Stimulated activated CD8-positive, alpha-beta memory T cell treated with anti-CD3 and anti-CD28 coated beads, Interleukin-15, amount 100 ng/mL, for 1 hour (primary cell): ENCODE measurements at regions not wholly inside any gene's neighbourhood (a gene's known extent, or its start where the extent isn't known, plus 50 kb on each side); places are given as distances from the start of the nearest gene placed in this dataset.

Experiments
- DNase-seq: peaks from one replicate; pipeline ENCODE4 v3.0.0-alpha.2; 2020; ENCODE audit warnings: low read depth

- no peak for DNase-seq
Observed at GRCh38 chr9:79334711-79335110, 237.1 kb upstream of the TLE4 start.

- DNase-seq = no peak
Observed at GRCh38 chr9:79335987-79336386, 235.8 kb upstream of the TLE4 start.

- DNase-seq = no peak
Observed at GRCh38 chr9:79341561-79341960, 230.2 kb upstream of the TLE4 start.

GRCh38 chr9:79346350-79347020 lies 225.3 kb upstream of the TLE4 start:
- DNase-seq = no peak

- DNase-seq = no peak
Observed at GRCh38 chr9:79352322-79352721, 219.4 kb upstream of the TLE4 start.

GRCh38 chr9:79353856-79354520 lies 217.8 kb upstream of the TLE4 start:
- no peak for DNase-seq

DNA sequence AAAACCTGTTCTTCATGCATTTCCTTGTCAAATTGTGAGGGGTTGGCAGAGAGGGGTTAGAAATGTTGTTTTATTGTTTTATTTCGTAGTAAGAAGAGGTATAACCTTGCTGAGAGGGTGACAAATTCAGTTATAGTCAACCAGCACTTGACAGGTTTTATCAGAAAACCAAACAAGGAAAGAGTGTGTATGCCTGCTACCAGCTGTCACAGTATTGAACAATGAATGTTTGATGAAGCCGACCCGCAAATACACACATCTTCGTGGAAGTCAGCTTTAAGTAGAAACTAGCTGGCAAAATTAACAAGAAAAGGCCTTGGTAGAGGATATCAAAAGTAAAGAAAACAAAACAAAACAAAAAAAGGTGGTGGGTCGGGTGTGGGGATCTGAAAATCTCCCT lies 214.6 kb upstream of the TLE4 start:
- no peak for DNase-seq

DNA sequence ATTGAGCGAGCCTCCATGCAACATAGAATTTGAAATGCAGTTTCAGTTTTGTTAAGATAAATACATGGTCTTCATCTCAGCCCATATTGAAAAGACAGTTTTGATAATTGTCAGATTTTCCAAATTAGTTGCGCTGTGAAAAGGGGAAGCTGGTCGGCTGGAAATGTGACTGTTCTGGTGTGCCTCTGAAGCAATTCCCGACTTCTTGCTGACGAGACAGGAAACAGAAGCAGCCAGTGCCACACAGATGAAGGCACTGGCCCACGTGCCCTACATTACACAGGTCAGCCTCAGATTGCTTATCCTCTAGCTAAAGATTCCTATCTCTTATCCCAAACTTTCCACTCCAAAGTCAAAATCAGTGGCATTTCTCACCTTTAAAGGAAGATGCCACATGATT lies 214.1 kb upstream of the TLE4 start:
- DNase-seq = no peak

DNA sequence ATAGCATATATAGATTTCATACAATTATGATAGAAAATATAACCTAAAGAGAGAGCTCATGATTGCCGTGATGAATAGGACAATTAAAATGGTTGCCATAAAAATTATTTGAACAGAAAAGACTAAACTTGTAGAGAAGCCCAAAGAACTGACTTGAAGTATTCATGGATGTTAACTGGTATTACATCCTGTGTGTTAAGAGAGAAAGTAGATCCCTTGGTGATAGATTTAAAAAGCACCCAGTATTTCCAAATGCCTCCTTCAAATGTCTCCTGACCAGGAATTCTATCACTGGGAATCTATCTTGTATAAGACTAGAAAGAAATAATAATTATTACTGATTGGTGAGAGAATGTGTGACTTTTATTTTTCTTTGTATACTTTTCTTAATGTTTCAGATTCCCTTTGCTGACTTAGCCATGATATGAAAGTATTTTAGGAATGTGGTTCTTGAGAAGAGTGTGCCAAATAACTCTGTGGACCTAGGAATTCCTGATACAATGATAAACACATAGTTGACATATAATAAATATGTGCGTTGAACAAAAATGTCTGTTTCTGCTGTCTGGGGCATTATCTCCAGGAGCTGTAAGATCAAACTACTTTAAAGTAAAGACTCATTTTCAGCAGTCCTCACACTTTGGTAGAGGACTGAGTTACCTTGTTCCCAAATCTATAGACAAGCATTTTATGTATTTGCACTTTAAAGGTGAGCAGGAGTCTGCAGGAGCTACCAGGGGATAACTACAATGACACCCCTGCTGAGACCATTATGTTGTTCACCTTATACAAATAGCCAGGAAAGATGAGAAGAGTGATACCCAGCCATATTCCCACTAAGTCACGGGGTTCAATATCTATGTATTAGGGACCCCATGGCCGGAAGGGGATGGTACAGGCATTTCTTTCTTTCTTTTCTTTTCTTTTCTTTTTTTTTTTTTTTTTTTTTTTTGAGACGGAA lies 211.1 kb upstream of the TLE4 start:
- DNase-seq = no peak

DNA sequence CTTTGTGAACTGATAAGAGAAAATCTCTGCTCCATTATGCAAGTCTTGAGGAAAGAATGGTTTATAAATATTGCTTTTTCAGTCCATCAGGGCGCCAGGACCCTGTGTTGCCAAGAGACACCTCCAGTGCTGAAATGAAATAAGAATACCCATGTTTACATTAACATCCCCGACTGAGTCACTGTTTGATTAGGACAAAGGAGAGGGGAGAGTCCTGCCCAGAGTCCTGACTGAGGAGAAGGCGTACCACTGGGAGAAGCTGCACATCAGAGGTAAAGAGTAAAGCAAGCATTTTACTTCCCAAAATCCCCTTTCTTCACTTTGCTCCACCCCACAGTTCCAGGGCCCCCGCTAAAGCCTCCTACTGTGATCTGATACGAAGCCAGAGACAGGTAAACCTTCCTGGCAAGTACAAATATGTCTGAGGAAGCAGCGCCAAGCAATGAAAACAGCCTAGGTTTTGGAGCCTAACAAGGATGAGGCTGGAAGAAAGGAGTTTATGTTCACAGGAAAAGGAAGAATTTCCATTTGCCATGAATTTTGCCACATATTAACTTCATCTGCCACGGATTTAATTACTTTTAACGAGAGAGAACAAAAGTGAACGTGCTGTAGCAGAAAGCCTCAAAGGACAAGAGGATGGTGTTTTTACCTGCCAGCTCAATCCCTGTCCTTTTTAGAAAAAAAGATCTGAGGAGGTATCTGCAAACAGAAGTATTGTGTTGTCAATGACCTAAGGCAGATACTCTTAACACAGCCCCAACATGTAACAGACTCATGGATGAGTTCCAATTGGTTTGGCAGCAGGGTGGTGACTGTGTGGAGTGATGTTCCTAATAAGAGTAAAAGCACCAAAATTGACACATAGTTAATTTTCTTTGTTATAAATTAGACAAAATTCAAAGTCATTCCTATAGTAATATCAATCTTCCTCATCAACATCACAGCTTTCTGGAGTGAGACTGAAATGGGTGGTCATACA lies 209.4 kb upstream of the TLE4 start:
- no peak for DNase-seq

GRCh38 chr9:79369676-79370075 lies 202.1 kb upstream of the TLE4 start:
- DNase-seq = no peak

GRCh38 chr9:79371301-79371700 lies 200.5 kb upstream of the TLE4 start:
- no peak for DNase-seq

- no peak for DNase-seq
Observed at GRCh38 chr9:79371948-79372555, 199.7 kb upstream of the TLE4 start.

DNA sequence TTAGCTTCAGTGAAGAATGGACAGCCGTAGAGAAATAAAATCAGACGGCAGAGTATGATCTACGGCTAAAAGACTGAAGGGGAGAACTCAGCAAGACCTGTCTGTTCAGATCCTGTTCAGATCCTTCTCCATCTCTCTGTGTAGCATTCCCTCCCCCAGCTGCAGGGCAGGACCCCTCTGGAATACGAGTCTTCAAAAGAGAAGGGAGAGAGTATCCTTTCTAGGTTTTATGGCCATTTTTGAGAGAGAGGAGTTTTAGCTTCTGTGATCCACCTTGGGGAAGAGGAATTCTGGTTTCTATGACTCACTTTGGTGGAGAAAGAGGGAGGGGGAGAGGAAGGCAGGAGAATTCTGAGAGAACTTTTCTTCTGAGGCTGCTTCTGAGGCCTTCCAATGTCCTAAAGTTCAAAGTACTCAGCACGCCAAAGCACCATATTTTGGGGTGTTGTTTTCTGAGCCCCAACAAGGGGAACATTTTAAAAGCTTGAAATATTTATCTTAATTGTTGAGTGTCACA lies 194.4 kb upstream of the TLE4 start:
- DNase-seq = no peak

DNA sequence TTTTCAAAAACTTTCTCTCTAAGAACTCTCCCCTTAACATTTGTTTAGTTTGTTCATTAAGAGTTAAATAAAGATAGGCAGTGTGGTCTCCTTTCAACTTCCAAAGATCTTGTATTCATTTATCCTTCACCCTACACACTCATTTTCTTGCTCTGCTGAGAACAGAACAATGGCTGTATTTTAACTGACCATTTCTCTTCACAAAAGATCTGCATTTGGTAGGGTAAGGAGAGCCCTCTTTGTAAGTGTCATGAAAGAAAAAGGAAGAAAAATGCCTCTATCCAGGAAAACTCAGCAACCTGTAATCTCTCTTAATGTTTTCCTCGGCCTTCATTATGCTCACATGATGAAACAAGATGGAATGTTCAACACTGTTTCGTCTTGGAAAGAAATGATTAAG lies 193.7 kb upstream of the TLE4 start:
- no peak for DNase-seq

DNA sequence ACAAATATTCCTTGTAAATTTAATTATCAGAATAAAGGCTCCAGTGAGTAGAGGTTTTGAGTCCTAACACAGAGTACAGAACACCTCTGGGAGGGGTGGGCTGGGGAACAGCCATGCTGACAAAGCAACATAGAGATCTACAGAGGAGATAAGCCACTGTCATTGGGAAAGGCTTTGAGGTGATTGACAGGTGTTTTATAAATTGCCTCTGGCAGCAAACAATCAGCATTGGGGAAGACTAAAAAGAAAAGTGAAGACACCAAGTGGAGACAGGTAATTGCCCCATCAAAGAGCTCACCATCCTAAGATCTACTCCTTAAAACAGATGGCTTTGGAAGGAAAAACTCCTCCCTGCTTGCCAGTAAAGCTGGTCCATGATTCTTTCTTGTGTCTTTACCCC lies 189.7 kb upstream of the TLE4 start:
- no peak for DNase-seq

GRCh38 chr9:79382458-79382857 lies 189.3 kb upstream of the TLE4 start:
- no peak for DNase-seq

DNA sequence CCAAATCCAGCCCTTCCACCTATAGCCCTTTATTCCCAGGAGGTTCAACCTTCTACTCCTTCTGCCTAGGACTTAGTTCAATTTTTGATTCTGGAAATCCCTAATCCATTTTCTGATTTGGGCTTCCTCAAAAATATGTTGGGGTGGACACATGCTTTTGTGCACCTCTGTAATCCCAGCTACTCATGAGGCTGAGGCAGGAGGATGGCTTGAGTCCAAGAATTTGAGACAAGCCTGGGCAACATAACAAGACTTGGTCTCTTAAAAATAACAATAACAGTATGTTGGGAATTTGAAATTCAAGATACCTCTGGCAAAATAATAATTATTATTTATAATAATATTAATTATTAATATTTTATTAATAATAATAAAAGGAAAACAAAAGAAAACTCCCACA lies 188.7 kb upstream of the TLE4 start:
- no peak for DNase-seq

DNA sequence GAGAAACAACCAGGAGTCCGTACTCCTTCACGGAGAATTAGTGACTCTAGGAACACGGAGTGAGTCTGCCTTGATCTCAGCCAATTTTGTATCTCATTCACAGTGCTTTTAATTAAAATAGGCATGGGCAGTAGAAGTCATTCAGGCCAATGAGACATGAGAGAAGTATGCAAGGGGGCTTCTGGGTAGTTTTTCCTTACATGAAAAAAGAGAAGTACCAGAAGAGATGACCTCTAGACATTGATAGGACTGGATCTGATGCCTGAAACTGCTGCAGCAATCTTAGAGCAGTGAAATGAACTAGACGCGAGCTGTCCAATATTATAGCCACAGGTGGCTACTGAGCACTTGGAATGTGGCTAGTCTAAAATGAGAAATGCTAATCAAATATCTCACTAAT lies 187.7 kb upstream of the TLE4 start:
- no peak for DNase-seq

DNA sequence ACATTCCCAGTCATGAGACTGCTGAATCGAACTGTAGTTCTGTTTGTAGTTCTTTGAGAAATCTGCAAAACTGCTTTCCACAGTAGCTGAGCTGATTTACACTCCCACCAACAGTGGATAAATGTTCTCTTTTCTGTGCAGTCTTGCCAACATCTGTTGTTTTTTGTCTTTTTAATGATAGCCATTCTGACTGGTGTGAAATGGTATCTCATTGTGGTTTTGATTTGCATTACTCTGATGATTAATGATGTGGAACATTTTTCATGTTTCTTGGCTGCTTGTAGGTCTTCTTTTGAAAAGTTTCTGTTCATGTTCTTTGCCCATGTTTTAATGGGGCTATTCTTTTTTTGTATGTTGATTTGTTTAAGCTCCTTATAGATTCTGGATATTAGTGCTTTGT lies 187.3 kb upstream of the TLE4 start:
- DNase-seq = no peak
